ENCODE measurements at regions not wholly inside any gene's neighbourhood (a gene's known extent, or its start where the extent isn't known, plus 50 kb on each side); places are given as distances from the start of the nearest gene placed in this dataset.

GRCh38 chr2:221817878-221818277, 245.8 kb upstream of the EPHA4 start (continued):
- TF ChIP-seq JUNB (IDR thresholded peaks at IDR 0.05; ENCODE audit: unreplicated experiment): no peak
- no peak for TF ChIP-seq CREB1 (CRISPR knock-in tag; IDR thresholded peaks at IDR 0.05; ENCODE audit: low read depth)
- TF ChIP-seq CTCF (conservative IDR thresholded peaks at IDR 0.05; ENCODE audit: low read depth in 2 of 2): no peak
- TF ChIP-seq REST (IDR thresholded peaks at IDR 0.05; ENCODE audit: unreplicated experiment): no peak

- H3K27me3 Mint-ChIP-seq (ENCODE audit: insufficient read depth, low read depth, poor library complexity): peaks cover 1% of the 10 kb centered on the region
- no peak for ATAC-seq
- TF ChIP-seq ZNF462 (CRISPR knock-in tag; IDR thresholded peaks at IDR 0.05): no peak
Measured at GRCh38 chr2:221817052-221817451, 244.9 kb upstream of the EPHA4 start.

More at GRCh38 chr2:221817052-221817451, 244.9 kb upstream of the EPHA4 start:
- Mint-ChIP-seq H3K27ac (no peak overlapping the region), H3K9me3 (peaks cover 9% of the 10 kb centered on the region), H3K4me1 (peaks cover 18% of the 10 kb centered on the region), H3K36me3 (ENCODE audit: low read depth) (peaks cover 13% of the 10 kb centered on the region), H3K4me3 (no peak overlapping the region)
- H2AFZ ChIP-seq: no peak overlapping the region
- H3K27ac ChIP-seq (ENCODE audit: low read depth): no peak overlapping the region
- no peaks in the 10 kb centered on the region for H3F3A ChIP-seq (replicated peaks; ENCODE audit: low read depth)
- H4K20me1 ChIP-seq (replicated peaks; ENCODE audit: insufficient read depth): no peaks in the 10 kb centered on the region
- H3K79me2 ChIP-seq (replicated peaks; ENCODE audit: insufficient read depth): no peaks in the 10 kb centered on the region
- H3K4me1 ChIP-seq (ENCODE audit: insufficient read depth): peaks cover 12% of the 10 kb centered on the region; the same call in 1 of the 2 replicates
- DNase-seq (ENCODE audit: low spot score): no peak
- H3K4me2 ChIP-seq: no peak overlapping the region
- H3K27me3 ChIP-seq (ENCODE audit: insufficient read depth): no peaks in the 10 kb centered on the region
- H3K36me3 ChIP-seq (ENCODE audit: insufficient read depth): no peaks in the 10 kb centered on the region
- H3K9me2 ChIP-seq (ENCODE audit: insufficient read depth): peaks cover 5% of the 10 kb centered on the region; the same call in 1 of the 2 replicates
- no peak overlapping the region for H3K4me3 ChIP-seq
